HG03066 (cell line): ENCODE measurements at regions not wholly inside any gene's neighbourhood (a gene's known extent, or its start where the extent isn't known, plus 50 kb on each side); places are given as distances from the start of the nearest gene placed in this dataset.
"Not testable (repeated sequence)": the region's sequence is repeated elsewhere in the genome, so short reads cannot be mapped to it uniquely, and the experiment has no call there.

Experiments used
- ATAC-seq: cut with Tn5 transposase; IDR thresholded peaks from one replicate; pipeline ENCODE4 v1.9.1; 2021; ENCODE audit warnings: low read depth; ENCODE audit not compliant: unreplicated experiment

GRCh38 chr13:83825676-83826075 is 56.6 kb downstream of the SLITRK1 start:
- no peak for ATAC-seq

- ATAC-seq = no peak
These were observed 57.7 kb downstream of the SLITRK1 start for GRCh38 chr13:83824560-83824959.

GRCh38 chr13:83824120-83824519 is 58.2 kb downstream of the SLITRK1 start:
- ATAC-seq = no peak

DNA sequence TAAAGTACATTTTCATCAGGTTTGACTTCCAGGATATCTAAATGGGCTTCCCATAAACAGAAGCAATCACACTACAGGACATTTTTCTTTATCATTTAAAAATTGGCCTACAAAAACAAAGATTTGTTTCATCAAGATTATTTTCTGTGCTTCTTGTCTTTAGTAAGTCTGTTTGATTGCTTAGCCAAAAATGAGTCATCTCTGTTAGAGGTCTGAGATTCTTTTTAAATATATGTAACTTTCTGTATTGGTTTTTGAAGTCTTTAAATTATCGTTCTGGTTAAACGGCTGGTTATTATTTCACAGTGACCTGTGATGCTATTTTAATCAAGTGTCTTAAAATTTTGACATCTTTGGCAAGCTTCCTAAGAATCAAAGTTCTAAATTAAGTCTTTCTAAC is 62.7 kb downstream of the SLITRK1 start:
- ATAC-seq = no peak

DNA sequence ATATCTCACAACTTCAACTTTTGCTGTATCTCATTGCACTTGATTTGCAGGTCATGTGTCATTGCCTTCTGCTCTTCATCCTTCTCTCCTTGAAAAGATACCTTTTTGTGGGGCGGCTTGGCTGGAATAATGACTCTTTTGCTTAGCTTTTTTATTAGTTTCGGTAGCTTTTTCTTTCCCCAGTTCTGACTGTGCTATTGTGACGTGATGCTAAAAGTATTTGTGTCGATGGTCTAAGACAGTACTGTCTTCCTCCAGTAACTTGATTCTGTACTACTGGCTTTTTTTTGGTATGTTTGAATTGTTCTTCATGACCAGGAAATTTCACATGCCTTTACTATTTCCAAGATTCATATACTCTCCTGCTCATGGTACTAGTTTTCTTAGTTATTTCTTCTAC is 63.1 kb downstream of the SLITRK1 start:
- ATAC-seq = no peak

GRCh38 chr13:83816081-83816480 is 66.2 kb downstream of the SLITRK1 start:
- no peak for ATAC-seq

- ATAC-seq = no peak
These were observed 66.7 kb downstream of the SLITRK1 start for GRCh38 chr13:83815598-83815997.

DNA sequence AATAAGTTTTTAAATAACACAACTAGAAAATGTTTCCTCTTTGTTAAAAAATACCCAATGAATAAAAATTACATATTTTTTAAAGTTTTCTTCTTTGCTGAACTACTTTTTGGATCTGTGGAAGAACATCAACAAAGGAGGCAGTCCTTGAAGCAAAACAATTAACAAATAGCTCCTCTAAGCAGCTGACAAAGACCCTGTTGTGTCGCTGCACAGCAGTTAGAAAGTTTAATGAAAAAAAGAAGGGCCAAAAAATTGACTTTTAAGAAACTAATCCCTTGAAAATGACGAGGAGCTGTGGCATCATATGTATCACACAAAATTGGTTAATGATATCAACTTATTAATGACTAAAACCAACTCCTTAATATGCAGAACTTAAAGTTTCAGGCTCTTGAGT is 72.1 kb downstream of the SLITRK1 start:
- ATAC-seq = no peak

DNA sequence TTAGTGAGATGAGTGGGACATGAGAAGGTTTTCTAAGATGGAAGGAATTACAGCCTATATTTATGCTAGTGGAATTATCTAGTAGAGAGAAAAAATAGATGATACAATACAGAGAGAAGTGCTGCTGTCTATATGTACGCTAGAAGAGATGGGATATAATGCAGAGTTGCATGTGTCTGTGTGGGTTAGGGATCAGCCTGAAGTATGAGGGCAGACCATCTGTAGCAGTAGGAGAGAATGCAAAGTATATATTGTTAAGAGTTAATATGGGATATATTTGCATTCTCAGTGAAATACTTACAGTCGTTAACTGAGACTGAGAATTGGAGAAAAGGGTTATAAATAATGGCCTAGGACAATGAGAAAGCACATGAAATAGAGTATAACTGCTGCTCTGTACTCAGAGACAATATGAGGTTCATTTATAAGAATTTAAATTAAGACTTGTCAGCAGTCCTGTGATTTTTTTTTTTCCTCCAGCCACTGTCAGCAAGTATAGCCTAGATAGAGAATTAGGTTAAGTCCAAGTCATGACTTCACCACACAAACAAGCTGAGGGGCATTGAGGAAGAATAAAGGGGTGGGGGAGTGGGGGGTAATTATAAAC is 77.8 kb downstream of the SLITRK1 start:
- no peak for ATAC-seq

DNA sequence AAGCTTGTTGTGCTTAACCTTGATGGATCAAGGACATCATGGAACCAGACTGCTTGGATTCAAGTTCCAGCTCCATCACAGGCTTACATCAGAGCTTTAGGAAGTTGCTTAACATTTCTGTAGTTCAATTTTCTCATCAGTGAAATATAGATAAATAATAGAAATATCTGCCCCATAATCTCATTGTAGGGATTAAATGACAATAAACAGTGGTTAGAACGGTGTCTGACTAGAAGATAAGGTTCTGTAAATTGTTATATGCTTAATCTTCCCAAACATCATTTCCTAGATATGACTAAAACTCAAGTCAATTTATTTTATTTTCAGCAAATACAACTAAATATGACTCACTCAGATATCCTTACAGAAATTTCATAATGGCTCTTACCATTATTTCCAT is 83.5 kb downstream of the SLITRK1 start:
- no peak for ATAC-seq

DNA sequence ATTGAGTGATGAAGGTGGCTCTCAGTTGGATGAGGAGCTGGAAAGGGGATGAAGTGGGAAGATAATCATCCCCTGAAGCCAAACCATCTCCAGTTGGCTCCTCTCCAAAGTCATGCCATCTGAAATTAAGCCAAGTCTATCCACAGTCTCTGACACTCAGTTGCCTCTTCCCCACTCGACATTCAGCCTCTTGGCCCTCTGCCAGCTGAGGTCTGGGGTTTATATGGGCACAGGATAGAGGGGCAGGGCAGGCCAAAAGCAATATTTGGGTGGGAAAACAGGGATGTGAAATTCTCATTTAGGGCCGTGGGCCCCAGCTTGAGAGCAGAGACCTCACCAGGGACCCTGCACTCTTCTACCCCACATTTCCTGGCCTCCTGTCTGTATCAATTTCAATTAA is 85.9 kb downstream of the SLITRK1 start:
- no peak for ATAC-seq

- ATAC-seq = no peak
These were observed 87.7 kb downstream of the SLITRK1 start for GRCh38 chr13:83794583-83794982.

- ATAC-seq = peak; percentile 60
These were observed 102.0 kb downstream of the SLITRK1 start for GRCh38 chr13:83780227-83780626.

DNA sequence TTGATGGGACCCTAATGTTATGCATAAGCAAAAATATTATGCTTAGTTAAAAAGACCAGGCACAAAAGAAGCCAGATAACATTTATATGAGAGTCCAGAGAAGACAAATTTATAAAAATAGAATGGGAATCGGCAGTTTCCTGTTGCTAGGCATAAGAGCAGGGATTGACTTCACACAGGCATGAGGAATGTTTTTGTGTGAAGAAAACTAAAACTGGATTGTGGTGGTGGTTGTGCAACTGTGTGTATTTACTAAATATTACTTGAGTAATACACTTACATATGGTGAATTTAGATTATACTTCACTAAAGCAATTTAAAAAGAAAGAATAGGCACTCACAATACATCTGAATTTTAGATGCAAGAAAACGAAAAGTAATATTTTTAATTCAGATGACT is 108.3 kb downstream of the SLITRK1 start:
- no peak for ATAC-seq

DNA sequence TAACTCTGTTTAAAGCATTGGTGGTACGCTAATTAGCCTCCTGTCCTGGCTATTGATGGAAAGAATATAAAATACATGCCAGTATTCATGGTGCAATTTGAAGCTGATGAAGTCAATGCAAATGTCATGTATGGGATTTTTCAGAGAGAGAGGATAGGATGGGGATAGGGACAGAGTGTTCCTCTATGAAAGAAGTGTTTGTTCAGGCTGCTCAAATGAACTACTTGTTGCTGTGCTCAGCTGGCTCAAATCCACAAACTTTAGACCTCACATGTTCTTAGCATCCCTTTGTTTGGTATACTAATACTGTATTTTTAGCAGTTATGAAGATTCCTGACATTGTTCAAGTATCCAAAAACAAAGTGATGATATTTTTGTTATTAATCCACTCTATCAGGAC is 116.5 kb downstream of the SLITRK1 start:
- ATAC-seq = no peak

DNA sequence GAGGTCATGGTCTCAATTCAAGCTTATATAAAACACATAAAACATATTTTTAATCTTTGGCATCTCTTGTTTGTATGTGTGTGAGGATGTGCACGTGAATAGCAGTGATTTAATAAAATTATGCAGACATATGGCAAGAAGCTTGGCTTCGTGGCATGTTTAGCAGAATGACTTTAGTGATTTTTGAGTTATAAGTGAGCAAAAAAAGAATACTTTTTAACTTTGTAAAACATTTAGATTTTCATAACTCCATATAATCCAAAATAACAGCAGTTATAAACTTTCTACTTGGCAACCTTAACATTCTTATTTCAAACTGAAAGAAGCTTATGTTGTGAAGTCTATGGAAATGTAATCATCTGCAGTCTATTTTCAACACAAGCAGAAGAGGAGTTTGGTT is 120.6 kb downstream of the SLITRK1 start:
- no peak for ATAC-seq

DNA sequence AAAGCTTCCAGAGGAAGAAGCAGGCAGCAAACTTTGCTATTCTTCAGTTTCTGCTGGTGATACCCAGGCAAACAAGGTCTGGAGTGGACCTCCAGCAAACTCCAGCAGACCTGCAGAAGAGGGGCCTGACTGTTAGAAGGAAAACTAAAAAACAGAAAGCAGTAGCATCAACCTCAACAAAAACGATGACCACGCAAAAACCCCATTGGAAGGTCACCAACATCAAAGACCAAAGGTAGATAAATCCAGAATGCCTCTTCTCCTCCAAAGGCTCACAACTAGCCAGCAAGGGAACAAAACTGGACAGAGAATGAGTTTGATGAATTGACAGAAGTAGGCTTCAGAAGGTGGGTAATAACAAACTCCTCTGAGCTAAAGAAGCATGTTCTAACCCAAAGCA is 127.1 kb downstream of the SLITRK1 start:
- ATAC-seq = not testable (repeated sequence)

DNA sequence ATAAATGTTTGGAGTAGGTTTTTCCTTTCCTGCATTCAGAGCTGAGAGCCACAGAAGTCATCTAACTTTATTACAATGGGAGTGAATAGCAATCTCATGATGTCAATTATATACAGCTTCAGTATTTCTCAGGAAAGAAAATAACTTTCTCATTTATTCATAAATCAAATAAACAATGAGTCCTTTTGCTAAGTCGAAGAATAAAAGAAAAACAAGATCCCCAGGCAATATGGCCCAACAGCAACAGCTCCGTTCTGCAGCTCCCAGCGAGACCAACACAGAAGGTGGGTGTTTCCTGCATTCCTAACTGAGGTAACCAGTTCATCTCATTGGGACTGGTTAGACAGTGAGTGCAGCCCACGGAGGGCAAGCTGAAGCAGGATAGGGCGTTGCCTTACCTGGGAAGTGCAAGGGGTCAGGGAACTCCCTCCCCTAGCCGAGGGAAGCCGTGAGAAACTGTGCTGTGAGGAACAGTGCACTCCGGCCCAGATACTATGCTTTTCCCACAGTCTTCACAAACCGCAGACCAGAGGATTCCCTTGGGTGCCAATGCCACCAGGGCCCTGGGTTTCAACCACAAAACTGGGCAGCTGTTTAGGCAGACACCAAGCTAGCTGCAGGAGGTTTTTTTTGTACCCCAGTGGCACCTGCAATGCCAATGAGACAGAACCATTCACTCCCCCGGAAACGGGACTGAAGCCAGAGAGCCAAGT is 128.2 kb downstream of the SLITRK1 start:
- no peak for ATAC-seq

DNA sequence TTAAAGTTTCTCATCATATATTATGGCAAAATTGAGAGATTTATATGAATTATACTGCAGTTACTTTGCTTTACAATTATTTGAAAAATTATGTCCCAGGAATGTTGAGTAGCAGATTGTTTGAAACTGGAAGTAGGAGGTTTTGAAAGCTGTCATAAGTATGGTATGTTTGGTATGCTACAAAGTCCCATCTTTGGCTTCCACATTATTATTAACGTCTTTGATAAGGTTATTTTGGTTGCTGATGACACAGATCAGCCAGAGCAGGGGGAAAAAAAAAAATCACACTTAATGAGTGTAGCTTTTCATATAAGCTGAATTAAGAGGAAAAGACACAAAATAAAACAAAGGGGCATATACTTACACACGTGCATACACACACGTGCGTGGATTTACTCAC is 130.1 kb downstream of the SLITRK1 start:
- ATAC-seq = no peak

GRCh38 chr13:83740622-83741021 is 141.7 kb downstream of the SLITRK1 start:
- no peak for ATAC-seq

DNA sequence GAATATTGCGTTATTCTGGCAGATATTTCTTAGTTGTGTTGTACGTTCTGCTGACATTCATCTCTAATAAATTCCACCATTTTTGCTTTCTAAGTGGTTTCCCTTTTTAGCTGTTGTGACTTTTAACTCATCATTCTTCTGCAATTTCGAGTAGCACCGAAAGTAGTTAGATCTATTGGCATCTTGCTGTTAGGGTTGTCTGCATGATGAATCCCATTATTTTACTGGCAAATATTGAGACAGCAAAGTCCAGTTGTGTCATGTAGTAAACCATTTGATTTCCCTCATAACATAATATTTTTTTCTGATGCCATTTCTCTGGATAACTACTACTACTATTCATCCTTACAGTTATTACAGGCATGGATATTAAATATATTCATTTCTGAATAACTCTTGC is 143.9 kb downstream of the SLITRK1 start:
- no peak for ATAC-seq

- ATAC-seq = no peak
These were observed 149.0 kb downstream of the SLITRK1 start for GRCh38 chr13:83733293-83733692.

GRCh38 chr13:83732755-83733154 is 149.5 kb downstream of the SLITRK1 start:
- ATAC-seq = no peak
